ENCODE measurements at regions not wholly inside any gene's neighbourhood (a gene's known extent, or its start where the extent isn't known, plus 50 kb on each side); places are given as distances from the start of the nearest gene placed in this dataset.

DNA sequence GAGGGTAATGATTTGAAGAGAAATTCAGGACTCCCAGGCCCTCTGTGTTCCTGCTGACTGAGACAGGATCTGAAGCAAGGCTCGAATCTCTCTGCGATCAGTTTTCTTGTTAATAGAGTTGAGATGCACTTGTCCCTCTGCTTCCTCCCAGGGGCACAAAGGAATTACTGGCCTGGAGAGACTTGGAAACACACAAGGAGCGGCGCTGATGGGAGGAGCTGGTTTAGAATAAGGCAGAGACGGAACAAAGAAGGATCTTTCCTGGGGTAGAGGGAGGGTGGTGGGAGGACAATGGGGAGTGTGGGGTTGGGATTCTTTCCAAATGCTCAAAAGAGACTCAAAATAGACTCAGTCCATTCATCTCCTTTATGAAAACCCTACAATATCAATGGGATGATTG, 719.1 kb downstream of the UQCRFS1 start:
- H3K9ac ChIP-seq (replicated peaks; ENCODE audit: extremely low read depth, insufficient read depth, low read length) = no peak overlapping the region
- no TSS peak for BruUV-seq (replicated peaks)
- H3K27me3 ChIP-seq (ENCODE audit: control insufficient read depth in 2 of 2, insufficient read depth in 2 of 2, low read length in 2 of 2) = no peaks in the 10 kb centered on the region
- no peak overlapping the region for H2AFZ ChIP-seq (ENCODE audit: low read depth, low read length)
- H3K79me2 ChIP-seq (ENCODE audit: control insufficient read depth, insufficient read depth, low read length) = no peaks in the 10 kb centered on the region
- intact Hi-C loops (cut with micrococcal nuclease) (no loop called here), dilution Hi-C loops (cut with MboI; ENCODE audit: extremely low pct_ligation_motif_present, low sequenced_read_pairs) (no loop called here)
- no peaks in the 10 kb centered on the region for H3K36me3 ChIP-seq (ENCODE audit: control insufficient read depth in 2 of 2, extremely low read depth in 1 of 2, insufficient read depth in 2 of 2, low read length in 2 of 2)
- no peaks in the 10 kb centered on the region for H4K20me1 ChIP-seq (replicated peaks; ENCODE audit: control insufficient read depth, extremely low read depth, insufficient read depth, low read length)
- FAIRE-seq (no peak), DNase-seq (ENCODE audit: low read depth, low spot score) (no peak)
- CTCF ChIA-PET = no interaction called here
- H3K4me1 ChIP-seq (ENCODE audit: control insufficient read depth, extremely low read depth, insufficient read depth, low read length) = no peaks in the 10 kb centered on the region
- H3K4me2 ChIP-seq (ENCODE audit: insufficient read depth, low read length) = no peak overlapping the region
- peaks cover 5% of the 10 kb centered on the region for H3K9me3 ChIP-seq (replicated peaks; ENCODE audit: control insufficient read depth, insufficient read depth, low read length)
- no peak overlapping the region for H3K27ac ChIP-seq (ENCODE audit: insufficient read depth, low read depth, low read length)
- POLR2A ChIA-PET = no interaction called here
- TF ChIP-seq MYC (IDR thresholded peaks at IDR 0.05; ENCODE audit: low read depth, low read length) (no peak), FOS (IDR thresholded peaks at IDR 0.05; ENCODE audit: borderline replicate concordance, insufficient read depth, low read length) (no peak), POLR2A (IDR thresholded peaks at IDR 0.05; ENCODE audit: low read depth, low read length) (no peak), EZH2 (IDR thresholded peaks at IDR 0.05; ENCODE audit: borderline replicate concordance, low read depth, low read length, severe bottlenecking) (no peak), POLR2AphosphoS5 (IDR thresholded peaks at IDR 0.05; ENCODE audit: insufficient read depth, low read depth, low read length) (no peak), GATA2 (IDR thresholded peaks at IDR 0.05; ENCODE audit: insufficient read depth, insufficient read length, low read depth, low read length) (no peak), CTCF (IDR thresholded peaks at IDR 0.05; ENCODE audit: extremely low read depth in 1 of 2, insufficient read depth in 1 of 2, low read depth in 1 of 2, low read length in 2 of 2) (no peak), JUN (IDR thresholded peaks at IDR 0.05; ENCODE audit: borderline replicate concordance, insufficient read depth, insufficient read length, low read depth) (no peak)
- TF ChIP-seq, protein P1, sequence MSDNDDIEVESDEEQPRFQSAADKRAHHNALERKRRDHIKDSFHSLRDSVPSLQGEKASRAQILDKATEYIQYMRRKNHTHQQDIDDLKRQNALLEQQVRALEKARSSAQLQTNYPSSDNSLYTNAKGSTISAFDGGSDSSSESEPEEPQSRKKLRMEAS (IDR thresholded peaks at IDR 0.05; ENCODE audit: insufficient read depth, insufficient read length) = no peak
- H3K4me3 ChIP-seq (replicated peaks in 1 of 3; ENCODE audit: insufficient read depth in 1 of 3, low read depth in 1 of 3, low read length in 3 of 3) = no peak overlapping the region
- H3K9me1 ChIP-seq (replicated peaks; ENCODE audit: control insufficient read depth, extremely low read depth, insufficient read depth, low read length) = no peaks in the 10 kb centered on the region

All from endothelial cell of umbilical vein (primary cell).